T-helper 22 cell (primary cell): ENCODE measurements at regions not wholly inside any gene's neighbourhood (a gene's known extent, or its start where the extent isn't known, plus 50 kb on each side); places are given as distances from the start of the nearest gene placed in this dataset.
"Not testable (repeated sequence)": the region's sequence is repeated elsewhere in the genome, so short reads cannot be mapped to it uniquely, and the experiment has no call there.

Experiments used
- DNase-seq: peaks from one replicate; pipeline ENCODE4 v3.0.0-alpha.2; 2020; ENCODE audit warnings: low read depth

GRCh38 chr16:85443531-85443930 is 169.6 kb upstream of the GSE1 start:
- no peak for DNase-seq

GRCh38 chr16:85445064-85445778 is 167.9 kb upstream of the GSE1 start:
- no peak for DNase-seq

GRCh38 chr16:85445779-85446222 is 167.3 kb upstream of the GSE1 start:
- no peak for DNase-seq

GRCh38 chr16:85446951-85447692 is 166.0 kb upstream of the GSE1 start:
- no peak for DNase-seq

- no peak for DNase-seq
Measured at GRCh38 chr16:85447693-85448313, 165.3 kb upstream of the GSE1 start.

- no peak for DNase-seq
Measured at GRCh38 chr16:85448557-85449190, 164.4 kb upstream of the GSE1 start.

GRCh38 chr16:85449191-85449884 is 163.8 kb upstream of the GSE1 start:
- DNase-seq, result no peak

- no peak for DNase-seq
Measured at GRCh38 chr16:85449885-85450245, 163.3 kb upstream of the GSE1 start.

- DNase-seq, result not testable (repeated sequence)
Measured at GRCh38 chr16:85451142-85451541, 162.0 kb upstream of the GSE1 start.

- DNase-seq, result no peak
Measured at GRCh38 chr16:85451641-85452363, 161.3 kb upstream of the GSE1 start.

- DNase-seq, result no peak
Measured at GRCh38 chr16:85452364-85453193, 160.5 kb upstream of the GSE1 start.

- no peak for DNase-seq
Measured at GRCh38 chr16:85453194-85453678, 159.9 kb upstream of the GSE1 start.

- DNase-seq, result no peak
Measured at GRCh38 chr16:85453703-85454102, 159.4 kb upstream of the GSE1 start.

GRCh38 chr16:85454171-85454872 is 158.8 kb upstream of the GSE1 start:
- DNase-seq, result no peak

GRCh38 chr16:85455534-85455933 is 157.6 kb upstream of the GSE1 start:
- DNase-seq, result no peak

- DNase-seq, result no peak
Measured at GRCh38 chr16:85457366-85457765, 155.8 kb upstream of the GSE1 start.

GRCh38 chr16:85458968-85459367 is 154.2 kb upstream of the GSE1 start:
- no peak for DNase-seq

- no peak for DNase-seq
Measured at GRCh38 chr16:85459529-85460251, 153.4 kb upstream of the GSE1 start.
